ENCODE measurements at regions not wholly inside any gene's neighbourhood (a gene's known extent, or its start where the extent isn't known, plus 50 kb on each side); places are given as distances from the start of the nearest gene placed in this dataset.

DNA sequence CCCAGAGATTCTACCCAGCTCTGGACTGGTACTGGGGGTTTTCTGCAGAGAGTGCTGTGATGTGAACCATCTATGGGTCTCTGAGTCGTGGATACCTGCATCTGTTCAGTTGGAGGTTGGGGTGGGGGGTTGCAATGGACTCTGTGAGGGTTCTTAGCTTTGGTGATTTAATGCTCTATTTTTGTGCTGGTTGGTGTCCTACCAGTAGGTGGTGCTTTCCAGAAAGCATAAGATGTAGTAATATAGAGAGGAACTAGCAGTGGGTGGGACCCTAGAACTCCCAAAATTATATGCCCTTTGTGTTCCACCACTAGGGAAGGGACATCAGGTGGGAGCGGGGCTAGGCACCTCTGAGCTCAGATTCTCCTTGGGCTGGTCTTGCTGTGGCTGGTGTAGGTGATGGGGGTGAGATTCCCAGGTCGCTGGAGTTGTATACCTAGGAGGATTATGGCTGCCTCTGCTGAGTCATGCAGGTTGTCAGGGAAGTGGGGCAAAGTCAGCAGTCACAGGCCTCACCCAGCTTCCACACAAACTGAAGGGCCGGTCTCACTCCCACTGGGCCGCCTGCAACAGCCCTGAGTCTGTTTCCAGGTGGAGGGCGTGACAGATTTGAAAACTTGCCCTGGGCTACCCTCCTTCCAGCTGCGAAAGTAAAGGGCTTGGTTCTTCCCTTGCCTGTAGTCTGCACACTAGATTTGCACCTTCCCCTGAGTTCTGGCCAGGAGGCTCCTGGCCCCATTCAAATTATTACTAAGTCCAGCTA lies 573.0 kb upstream of the SLITRK1 start:
- no peak for ATAC-seq
- Mint-ChIP-seq H3K27ac (no peak overlapping the region), H3K9me3 (peaks cover 9% of the 10 kb centered on the region), H3K4me1 (no peaks in the 10 kb centered on the region), H3K27me3 (no peaks in the 10 kb centered on the region), H3K4me3 (no peak overlapping the region), H3K36me3 (no peaks in the 10 kb centered on the region)

DNA sequence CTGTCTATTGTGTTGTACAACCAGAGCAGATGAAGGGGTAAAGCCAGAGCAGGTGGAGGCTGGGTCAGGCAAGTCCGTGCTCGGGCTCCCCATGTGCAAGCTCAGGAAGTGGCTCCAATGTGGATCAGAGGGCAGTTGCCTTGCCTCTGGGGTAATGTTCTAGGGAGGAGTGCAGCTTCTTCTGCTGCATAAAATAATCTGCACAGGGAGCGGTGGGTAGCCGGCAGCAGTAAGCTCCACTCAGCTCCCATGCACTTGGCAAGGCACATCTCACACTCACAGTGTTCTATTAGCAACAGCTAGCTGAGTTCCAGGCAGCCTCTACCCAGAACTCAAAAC lies 565.3 kb upstream of the SLITRK1 start:
- H3K4me3 Mint-ChIP-seq, result no peak overlapping the region
- H3K36me3 Mint-ChIP-seq, result no peaks in the 10 kb centered on the region
- no peaks in the 10 kb centered on the region for H3K4me1 Mint-ChIP-seq
- no peak for ATAC-seq
- H3K27ac Mint-ChIP-seq, result no peak overlapping the region
- H3K9me3 Mint-ChIP-seq, result peaks cover 5% of the 10 kb centered on the region
- no peaks in the 10 kb centered on the region for H3K27me3 Mint-ChIP-seq

DNA sequence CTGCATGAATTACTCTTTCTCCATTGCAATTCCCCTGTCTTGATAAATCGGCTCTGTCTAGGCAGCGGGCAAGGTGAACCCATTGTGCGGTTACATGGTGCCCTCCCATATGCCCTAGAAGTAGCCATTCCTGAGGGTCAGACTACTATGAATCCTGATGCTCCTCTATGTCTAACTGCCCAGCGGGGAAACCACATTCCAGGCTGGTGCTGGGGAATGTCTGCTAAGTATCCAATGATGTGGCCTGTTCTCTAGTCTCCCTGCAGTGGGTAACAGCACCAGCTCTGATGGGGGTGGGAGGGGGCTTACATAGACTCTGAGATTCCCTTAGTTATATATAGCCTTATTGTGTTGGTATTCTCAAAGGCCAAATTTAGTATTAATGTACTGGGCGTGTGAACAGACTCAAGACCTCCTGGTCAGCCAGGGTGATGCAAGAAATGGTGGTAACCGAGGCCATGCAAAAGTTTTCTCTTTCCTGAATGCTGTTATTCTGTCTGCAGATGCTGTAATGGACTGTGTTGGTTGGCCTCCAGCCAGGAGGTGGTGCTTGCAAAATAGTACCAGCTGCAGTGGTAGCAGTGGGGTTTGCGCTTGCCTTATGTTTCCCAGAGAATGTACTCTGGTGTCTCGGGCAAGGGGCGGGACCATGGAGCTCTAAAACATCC lies 564.8 kb upstream of the SLITRK1 start:
- Mint-ChIP-seq H3K27ac (no peak overlapping the region), H3K9me3 (peaks cover 2% of the 10 kb centered on the region), H3K4me3 (no peak overlapping the region), H3K36me3 (no peaks in the 10 kb centered on the region), H3K27me3 (no peaks in the 10 kb centered on the region), H3K4me1 (no peaks in the 10 kb centered on the region)
- ATAC-seq, result no peak

DNA sequence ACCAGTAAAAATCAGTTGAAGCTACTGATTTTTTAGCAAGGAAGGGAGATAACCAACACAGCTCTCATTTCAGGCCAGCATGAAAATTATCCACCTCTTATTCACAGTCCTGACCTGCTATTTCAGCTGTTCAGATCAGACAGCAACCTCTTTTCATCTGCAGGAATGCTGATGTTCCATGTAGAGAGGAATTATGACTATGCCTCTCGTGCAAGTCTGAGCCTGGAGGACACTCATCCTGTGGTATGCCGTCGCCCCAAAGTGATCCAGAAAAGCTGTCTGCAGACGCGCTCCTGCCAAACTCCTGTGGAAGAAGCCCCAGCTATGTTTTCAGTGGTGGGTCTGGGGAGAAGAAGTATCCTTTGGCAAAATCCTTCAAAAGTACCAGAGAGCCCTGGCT lies 563.5 kb upstream of the SLITRK1 start:
- H3K36me3 Mint-ChIP-seq, result no peaks in the 10 kb centered on the region
- H3K9me3 Mint-ChIP-seq, result peaks cover 2% of the 10 kb centered on the region
- no peak for ATAC-seq
- H3K27me3 Mint-ChIP-seq, result no peaks in the 10 kb centered on the region
- no peaks in the 10 kb centered on the region for H3K4me1 Mint-ChIP-seq
- H3K4me3 Mint-ChIP-seq, result no peak overlapping the region
- no peak overlapping the region for H3K27ac Mint-ChIP-seq

DNA sequence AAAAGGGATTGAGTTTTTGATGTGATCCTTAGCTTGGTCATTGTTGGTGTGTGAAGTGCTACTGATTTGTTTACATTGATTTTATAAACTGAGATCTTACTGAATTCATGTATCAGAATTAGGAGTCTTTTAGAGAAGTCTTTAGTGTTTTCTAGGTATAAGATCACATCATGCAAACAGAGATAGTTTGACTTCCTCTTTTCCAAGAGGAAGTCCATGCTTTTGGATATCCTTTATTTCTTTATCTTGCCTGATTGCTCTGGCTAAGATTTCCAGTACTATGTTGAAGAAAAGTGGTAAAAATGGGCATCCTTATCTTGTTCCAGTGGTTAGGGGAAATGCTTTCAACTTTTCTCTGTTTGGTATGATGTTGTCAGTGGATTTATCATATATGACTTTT lies 561.2 kb upstream of the SLITRK1 start:
- H3K27me3 Mint-ChIP-seq, result no peaks in the 10 kb centered on the region
- no peaks in the 10 kb centered on the region for H3K4me1 Mint-ChIP-seq
- H3K27ac Mint-ChIP-seq, result no peak overlapping the region
- H3K36me3 Mint-ChIP-seq, result no peaks in the 10 kb centered on the region
- peaks cover 2% of the 10 kb centered on the region for H3K9me3 Mint-ChIP-seq
- no peak for ATAC-seq
- H3K4me3 Mint-ChIP-seq, result no peak overlapping the region

DNA sequence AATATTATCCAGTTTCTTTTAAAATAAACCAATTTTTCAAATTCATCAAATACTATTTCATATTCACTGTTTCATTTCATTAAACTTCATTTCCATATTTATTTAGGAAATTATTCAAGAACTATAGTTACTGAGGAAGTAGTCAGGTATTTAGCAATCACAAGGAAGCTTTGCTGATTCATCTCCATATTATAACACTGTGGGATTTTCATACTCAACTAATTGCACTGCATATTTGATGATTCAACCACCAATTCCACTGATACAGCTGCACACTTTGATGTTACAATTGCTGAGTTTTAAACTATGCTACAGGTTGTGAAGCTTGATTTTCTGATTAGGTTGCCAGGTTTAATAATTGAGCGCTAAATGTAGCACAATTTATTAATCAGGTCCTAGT lies 556.8 kb upstream of the SLITRK1 start:
- peaks cover 2% of the 10 kb centered on the region for H3K9me3 Mint-ChIP-seq
- no peak overlapping the region for H3K4me3 Mint-ChIP-seq
- no peak overlapping the region for H3K27ac Mint-ChIP-seq
- no peaks in the 10 kb centered on the region for H3K4me1 Mint-ChIP-seq
- no peaks in the 10 kb centered on the region for H3K36me3 Mint-ChIP-seq
- H3K27me3 Mint-ChIP-seq, result no peaks in the 10 kb centered on the region
- no peak for ATAC-seq

DNA sequence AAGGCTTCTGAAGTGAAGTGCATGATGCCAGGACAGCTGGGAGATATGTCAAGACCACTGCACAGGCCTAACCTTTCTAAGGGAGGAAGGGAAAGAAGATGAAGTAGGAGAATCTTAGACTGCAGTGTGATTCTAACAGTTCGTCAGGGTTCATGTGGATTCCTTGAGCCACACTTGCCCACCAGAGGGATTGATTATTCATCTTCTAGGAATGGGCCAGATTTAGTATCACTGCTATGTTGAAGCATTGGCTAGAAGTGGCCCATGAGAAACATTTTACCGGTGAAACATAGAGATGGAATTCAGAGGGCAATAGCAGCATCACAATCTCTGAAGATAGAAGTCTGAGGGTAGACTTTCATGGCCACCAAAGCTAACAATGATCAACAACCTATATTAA lies 550.8 kb upstream of the SLITRK1 start:
- no peaks in the 10 kb centered on the region for H3K36me3 Mint-ChIP-seq
- H3K4me3 Mint-ChIP-seq, result no peak overlapping the region
- H3K9me3 Mint-ChIP-seq, result no peaks in the 10 kb centered on the region
- ATAC-seq, result no peak
- no peaks in the 10 kb centered on the region for H3K4me1 Mint-ChIP-seq
- no peaks in the 10 kb centered on the region for H3K27me3 Mint-ChIP-seq
- H3K27ac Mint-ChIP-seq, result no peak overlapping the region

DNA sequence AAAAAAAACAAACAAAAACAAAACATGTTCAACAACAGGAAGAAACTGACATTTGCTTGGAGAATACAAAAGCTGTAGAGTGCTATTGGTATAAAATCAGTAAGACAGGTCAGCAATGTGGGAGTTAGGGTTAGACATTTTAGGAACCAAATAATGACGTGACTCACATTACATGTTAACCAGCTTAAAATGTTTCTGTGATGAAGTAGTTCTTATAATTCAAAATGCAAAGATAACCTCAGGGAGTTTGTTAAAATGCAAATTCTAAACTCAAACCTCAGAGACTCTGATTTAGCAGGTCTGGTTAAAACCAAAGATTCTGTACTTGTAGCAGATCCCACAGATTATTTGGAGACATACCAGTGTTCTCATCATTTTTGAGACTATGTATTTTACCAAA lies 549.4 kb upstream of the SLITRK1 start:
- H3K27ac Mint-ChIP-seq, result no peak overlapping the region
- no peaks in the 10 kb centered on the region for H3K4me1 Mint-ChIP-seq
- no peak overlapping the region for H3K4me3 Mint-ChIP-seq
- ATAC-seq, result no peak
- no peaks in the 10 kb centered on the region for H3K36me3 Mint-ChIP-seq
- H3K27me3 Mint-ChIP-seq, result no peaks in the 10 kb centered on the region
- no peaks in the 10 kb centered on the region for H3K9me3 Mint-ChIP-seq

DNA sequence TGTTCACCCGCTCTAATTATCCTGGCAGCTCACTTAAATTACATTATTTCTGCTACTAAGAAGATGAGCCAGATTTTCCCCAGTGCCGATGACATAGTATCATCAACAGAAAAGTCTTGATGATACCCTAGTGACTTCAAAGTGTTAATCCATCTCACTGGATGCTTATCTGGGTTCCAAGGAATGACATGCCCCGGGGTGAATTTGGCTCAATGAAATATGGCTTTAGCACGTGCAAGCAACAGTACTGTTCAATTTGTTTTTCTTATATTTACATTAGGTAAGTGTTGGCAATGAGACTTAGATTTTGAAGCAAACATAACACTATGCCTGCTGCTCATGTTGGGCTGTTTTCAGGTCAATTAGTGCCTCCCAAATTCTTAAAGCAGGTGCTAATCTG lies 548.2 kb upstream of the SLITRK1 start:
- H3K4me1 Mint-ChIP-seq, result no peaks in the 10 kb centered on the region
- no peak overlapping the region for H3K4me3 Mint-ChIP-seq
- H3K27ac Mint-ChIP-seq, result no peak overlapping the region
- no peaks in the 10 kb centered on the region for H3K27me3 Mint-ChIP-seq
- H3K36me3 Mint-ChIP-seq, result no peaks in the 10 kb centered on the region
- no peaks in the 10 kb centered on the region for H3K9me3 Mint-ChIP-seq
- no peak for ATAC-seq

DNA sequence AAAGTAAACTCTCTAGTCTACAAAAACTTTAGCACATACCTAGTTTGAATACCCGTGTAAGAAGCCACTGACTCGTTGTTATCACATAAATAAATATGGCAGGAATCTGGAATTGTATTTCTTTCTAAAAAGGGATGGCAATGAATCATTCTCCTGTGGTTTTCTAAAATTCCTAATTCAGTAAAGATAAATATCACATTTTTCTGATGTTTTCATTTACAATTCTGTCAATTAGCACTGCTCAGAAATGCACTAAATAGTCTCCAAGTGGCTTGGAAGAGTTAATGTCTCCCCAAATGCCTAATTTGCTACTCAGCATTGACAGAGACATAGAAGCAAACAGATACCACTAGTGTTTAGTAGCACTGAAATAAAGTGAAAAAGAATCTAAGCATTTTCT lies 547.7 kb upstream of the SLITRK1 start:
- no peak for ATAC-seq
- H3K36me3 Mint-ChIP-seq, result no peaks in the 10 kb centered on the region
- H3K27me3 Mint-ChIP-seq, result no peaks in the 10 kb centered on the region
- no peaks in the 10 kb centered on the region for H3K4me1 Mint-ChIP-seq
- H3K4me3 Mint-ChIP-seq, result no peak overlapping the region
- no peak overlapping the region for H3K27ac Mint-ChIP-seq
- no peaks in the 10 kb centered on the region for H3K9me3 Mint-ChIP-seq

DNA sequence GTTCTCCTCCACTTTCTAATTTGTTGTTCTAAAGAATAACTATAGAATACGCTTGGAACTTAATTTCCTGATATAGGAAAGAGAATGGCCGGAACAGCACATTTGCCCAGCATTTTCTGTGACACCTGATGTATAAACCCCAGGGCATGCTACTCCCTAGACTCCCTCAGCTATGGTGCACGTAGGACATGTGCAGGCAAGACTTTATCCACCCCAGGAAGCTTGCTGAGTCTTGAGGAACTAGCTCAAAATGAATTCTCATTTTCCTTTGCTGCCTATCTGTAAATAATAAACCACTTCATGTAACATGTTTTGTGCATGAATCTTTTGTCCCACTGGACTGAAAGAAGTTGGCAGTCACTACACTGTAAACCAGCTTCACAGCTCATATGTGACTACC lies 535.8 kb upstream of the SLITRK1 start:
- no peak overlapping the region for H3K4me3 Mint-ChIP-seq
- no peaks in the 10 kb centered on the region for H3K4me1 Mint-ChIP-seq
- H3K9me3 Mint-ChIP-seq, result peaks cover 9% of the 10 kb centered on the region
- no peaks in the 10 kb centered on the region for H3K36me3 Mint-ChIP-seq
- H3K27me3 Mint-ChIP-seq, result no peaks in the 10 kb centered on the region
- no peak overlapping the region for H3K27ac Mint-ChIP-seq
- no peak for ATAC-seq

DNA sequence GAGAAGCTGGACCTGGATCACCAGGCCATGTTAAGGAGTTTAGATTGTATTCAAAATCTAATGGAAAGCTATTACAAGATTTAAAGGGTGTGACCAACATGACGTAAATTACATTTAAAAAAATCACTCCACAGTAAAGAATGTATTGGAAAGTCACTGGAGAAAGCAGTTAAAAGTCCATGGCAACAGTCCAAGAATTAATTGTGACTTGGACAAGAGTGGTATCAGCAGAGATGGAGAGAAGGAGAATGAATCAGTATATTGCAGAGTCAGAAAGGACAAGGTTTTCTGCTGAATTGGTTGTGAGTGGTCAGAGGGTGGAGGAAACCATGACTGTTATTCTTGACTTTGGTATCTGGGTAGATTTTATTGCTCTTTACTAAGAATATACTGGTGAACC lies 535.1 kb upstream of the SLITRK1 start:
- no peaks in the 10 kb centered on the region for H3K27me3 Mint-ChIP-seq
- no peaks in the 10 kb centered on the region for H3K36me3 Mint-ChIP-seq
- no peak for ATAC-seq
- no peak overlapping the region for H3K27ac Mint-ChIP-seq
- H3K4me3 Mint-ChIP-seq, result no peak overlapping the region
- H3K4me1 Mint-ChIP-seq, result no peaks in the 10 kb centered on the region
- H3K9me3 Mint-ChIP-seq, result peaks cover 7% of the 10 kb centered on the region

DNA sequence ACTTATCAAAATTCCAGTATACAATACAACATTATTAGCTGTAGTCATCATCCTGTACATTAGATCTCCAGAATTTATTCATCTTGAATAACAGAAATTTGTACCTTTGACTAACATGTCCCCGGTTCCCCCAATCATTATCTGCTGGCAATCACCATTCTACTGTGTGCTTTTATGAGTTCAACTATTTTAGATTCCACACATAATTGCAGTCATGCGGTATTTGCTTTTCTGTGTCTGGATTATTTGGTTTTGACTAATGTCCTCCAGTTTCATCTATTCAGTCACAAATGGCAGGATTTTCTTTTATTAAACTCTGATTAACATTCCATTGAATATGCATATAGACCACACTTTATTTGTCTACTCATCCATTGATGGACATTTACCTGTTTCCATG lies 530.7 kb upstream of the SLITRK1 start:
- no peak for ATAC-seq
- Mint-ChIP-seq H3K4me3 (no peak overlapping the region), H3K9me3 (peaks cover 3% of the 10 kb centered on the region), H3K27me3 (no peaks in the 10 kb centered on the region), H3K4me1 (no peaks in the 10 kb centered on the region), H3K36me3 (no peaks in the 10 kb centered on the region), H3K27ac (no peak overlapping the region)

DNA sequence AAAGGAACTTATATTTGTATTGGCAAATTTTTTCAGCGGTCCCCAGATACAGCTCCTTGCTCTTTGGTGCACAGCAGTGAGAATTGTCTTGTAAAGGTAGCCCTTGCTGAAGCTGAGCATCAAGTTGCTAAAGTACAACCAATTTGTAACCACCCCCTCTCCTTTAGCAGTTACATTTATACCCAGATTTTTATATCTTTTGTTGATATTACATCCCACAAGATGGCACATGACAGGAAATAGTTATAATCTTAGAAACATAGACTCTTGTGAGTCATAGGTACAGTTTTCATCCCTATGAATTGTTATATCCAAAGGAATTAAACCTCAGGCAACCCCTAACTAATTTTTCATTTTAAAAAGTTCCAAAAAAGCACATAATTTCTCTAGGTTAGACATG lies 523.0 kb upstream of the SLITRK1 start:
- Mint-ChIP-seq H3K4me3 (no peak overlapping the region), H3K4me1 (no peaks in the 10 kb centered on the region), H3K36me3 (no peaks in the 10 kb centered on the region), H3K9me3 (peaks cover 16% of the 10 kb centered on the region), H3K27ac (no peak overlapping the region), H3K27me3 (no peaks in the 10 kb centered on the region)
- no peak for ATAC-seq

DNA sequence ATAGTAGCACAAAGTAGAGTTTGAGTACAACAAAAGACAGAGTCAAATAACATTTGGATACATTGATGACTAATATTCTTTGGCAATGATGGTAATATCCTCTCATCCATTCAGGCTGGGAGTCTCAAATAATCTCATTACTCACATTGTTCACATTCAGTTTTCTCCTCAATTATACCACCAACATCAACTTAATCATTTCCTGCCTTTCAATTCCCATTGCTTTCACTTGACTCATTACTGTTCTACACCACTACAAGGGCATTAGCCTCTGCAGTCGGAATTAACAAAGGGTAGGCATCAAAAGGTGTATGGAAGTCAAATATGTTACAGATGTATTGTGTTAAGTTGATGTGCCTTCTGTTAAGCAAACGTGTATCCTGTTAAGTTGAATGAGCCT lies 518.4 kb upstream of the SLITRK1 start:
- Mint-ChIP-seq H3K9me3 (peaks cover 18% of the 10 kb centered on the region), H3K4me1 (no peaks in the 10 kb centered on the region), H3K36me3 (no peaks in the 10 kb centered on the region), H3K27ac (no peak overlapping the region), H3K4me3 (no peak overlapping the region), H3K27me3 (no peaks in the 10 kb centered on the region)
- no peak for ATAC-seq

DNA sequence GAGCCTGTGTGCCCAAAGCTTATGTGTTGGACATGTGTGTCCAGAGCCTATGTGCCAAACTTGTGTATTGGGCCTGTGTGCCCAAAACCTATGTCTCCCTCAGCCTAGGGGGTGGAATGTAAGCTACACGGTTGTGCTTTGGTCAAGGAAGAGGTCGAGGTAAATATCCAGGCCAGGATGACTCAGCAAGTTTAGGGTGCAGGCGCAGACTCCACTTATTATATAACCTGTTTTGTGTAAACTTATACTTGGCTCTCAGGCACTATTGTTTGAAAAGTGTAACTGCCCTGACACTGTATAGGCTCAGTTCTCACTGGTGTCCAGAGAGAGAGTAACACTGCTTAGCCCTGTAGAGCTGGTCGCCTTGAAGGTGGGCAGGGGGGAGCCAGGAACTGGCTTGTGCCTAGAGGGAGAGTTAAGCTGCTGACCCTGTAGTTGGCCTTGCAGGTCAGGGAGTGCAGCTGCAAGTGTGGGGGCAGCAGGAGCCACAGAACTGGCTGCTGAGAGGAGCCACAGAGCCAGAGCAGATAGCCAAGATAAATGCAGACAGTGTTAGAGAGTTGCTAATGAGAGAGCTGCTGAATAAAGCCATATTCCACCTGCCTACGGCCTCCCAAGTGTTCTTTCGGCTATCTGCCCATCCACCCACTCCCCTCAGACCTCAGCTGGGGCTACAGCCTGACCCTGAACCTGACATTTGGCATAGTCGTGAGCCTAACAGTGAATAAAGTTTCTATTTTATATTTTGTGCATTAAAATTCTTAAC lies 517.2 kb upstream of the SLITRK1 start:
- peaks cover 18% of the 10 kb centered on the region for H3K9me3 Mint-ChIP-seq
- no peak overlapping the region for H3K4me3 Mint-ChIP-seq
- no peak overlapping the region for H3K27ac Mint-ChIP-seq
- no peak for ATAC-seq
- H3K4me1 Mint-ChIP-seq, result no peaks in the 10 kb centered on the region
- H3K27me3 Mint-ChIP-seq, result no peaks in the 10 kb centered on the region
- no peaks in the 10 kb centered on the region for H3K36me3 Mint-ChIP-seq

Measured in stimulated activated memory B cell treated with anti-CD40 and anti-IgM and Interleukin-4, amounts not matched to agents 10 μg/mL and 1 μg/mL and 100 μg/mL, for 72 hours (primary cell).